HepG2 (cell line): ENCODE measurements at regions not wholly inside any gene's neighbourhood (a gene's known extent, or its start where the extent isn't known, plus 50 kb on each side); places are given as distances from the start of the nearest gene placed in this dataset.

Source experiments
- ATAC-seq: fragments of 200-7000 bp; cut with Tn5 transposase; 3 replicates; pipeline ENCODE4 v1.9.1; 2020; ENCODE audit warnings: mild to moderate bottlenecking, moderate library complexity
- BruUV-seq: library from RNA; stranded (reverse); fragments of 400-500 nt; replicated peaks from 2 replicates; lab custom pipeline; 2021; lab: Mats Ljungman, UMichigan
- CTCF ChIA-PET: fragments of 300-600 bp; formaldehyde crosslinking; extraction: SDS; loops from one replicate; lab custom pipeline; 2021; ENCODE audit warnings: low total read pairs, inconsistent platforms, low intra/inter-chr PET ratio; lab: Yijun Ruan, JAX
- POLR2A ChIA-PET: fragments of 350-600 bp; sonication (Branson Sonifier 250); formaldehyde crosslinking; loops from one replicate; lab custom pipeline; 2020; ENCODE audit warnings: antibody characterized with exemption, inconsistent platforms; lab: Yijun Ruan, JAX
- DNase-seq: peaks from one replicate; pipeline ENCODE4 v3.0.0-alpha.2; 2015; ENCODE audit warnings: low spot score
- FAIRE-seq: peaks from 3 replicates; lab custom pipeline; 2011; peaks lifted over from hg19 to GRCh38; lab: Jason Lieb, UNC
- H2AFZ ChIP-seq: one replicate; pipeline ENCODE4 v1.6.1; 2011; ENCODE audit warnings: low read length, inconsistent platforms
- H3K27ac ChIP-seq: fragments of 300-600 bp; 3 replicates; pipeline ENCODE4 v1.8.0; 2011; ENCODE audit warnings: mixed run types, mild to moderate bottlenecking, mixed read lengths, low read length, inconsistent platforms; ENCODE audit not compliant: insufficient read depth; ENCODE audit errors: extremely low read length
- H3K27me3 ChIP-seq, 2 experiments: fragments of 200-600 bp in 1 of 2; 2 replicates in 1 of 2; 3 replicates in 1 of 2; pipeline versions ENCODE4 v1.6.0 to v1.8.0; 2011; ENCODE audit warnings: low read length in 2 of 2, mild to moderate bottlenecking in 2 of 2, moderate library complexity in 2 of 2, inconsistent platforms in 1 of 2; ENCODE audit not compliant: insufficient read depth in 2 of 2, control insufficient read depth in 1 of 2
- H3K36me3 ChIP-seq, 2 experiments: fragments of 200-600 bp in 1 of 2; replicated peaks in 1 of 2; 2 replicates in 1 of 2; 3 replicates in 1 of 2; pipeline versions ENCODE4 v1.5.1 to v1.8.0; 2011; ENCODE audit warnings: low read length in 2 of 2, inconsistent platforms in 1 of 2; ENCODE audit not compliant: insufficient read depth in 2 of 2, control insufficient read depth in 1 of 2
- H3K4me1 ChIP-seq: 2 replicates; pipeline ENCODE4 v1.5.1; 2012; ENCODE audit warnings: low read length, inconsistent platforms; ENCODE audit not compliant: insufficient read depth
- H3K4me2 ChIP-seq: 2 replicates; pipeline ENCODE4 v1.6.0; 2011; ENCODE audit warnings: low read depth, low read length, inconsistent platforms
- H3K4me3 ChIP-seq, 3 experiments: fragments of 200-600 bp in 1 of 3; sonication (generic), shearing (Covaris generic) in 1 of 3; replicated peaks in 1 of 3; 2 replicates each; pipeline ENCODE4 v1.5.1; 2011 to 2016; ENCODE audit warnings: low read length in 3 of 3, inconsistent platforms in 2 of 3, low read depth in 2 of 3, mild to moderate bottlenecking in 2 of 3, control low read depth in 1 of 3, mixed read lengths in 1 of 3; ENCODE audit not compliant: insufficient read depth in 1 of 3
- H3K79me2 ChIP-seq: one replicate; pipeline ENCODE4 v1.6.1; 2011; ENCODE audit warnings: low read length, inconsistent platforms; ENCODE audit not compliant: insufficient read depth
- H3K9ac ChIP-seq: 2 replicates; pipeline ENCODE4 v1.6.0; 2011; ENCODE audit warnings: mild to moderate bottlenecking, low read depth, low read length, inconsistent platforms; ENCODE audit not compliant: insufficient read depth
- H3K9me3 ChIP-seq: 2 replicates; pipeline ENCODE4 v1.5.1; 2012; ENCODE audit warnings: mild to moderate bottlenecking, low read length
- H4K20me1 ChIP-seq: 2 replicates; pipeline ENCODE4 v1.6.0; 2011; ENCODE audit warnings: inconsistent platforms, mild to moderate bottlenecking, low read length, moderate library complexity; ENCODE audit not compliant: insufficient read depth
- ATF7-NPFF ChIP-seq: sonication (generic); formaldehyde crosslinking; IDR thresholded peaks from 2 replicates; pipeline ENCODE4 v1.8.1; 2023; ENCODE audit warnings: mild to moderate bottlenecking, low read depth, missing genetic modification reagents, moderate library complexity
- CBX2 ChIP-seq, 2 experiments: fragments of 200-600 bp in 1 of 2; sonication (generic); formaldehyde crosslinking in 1 of 2; IDR thresholded peaks; 2 replicates each; pipeline versions ENCODE4 v1.7.0 to v1.8.1; 2018 to 2022; ENCODE audit warnings: low read depth in 2 of 2, low read length in 1 of 2, mild to moderate bottlenecking in 1 of 2, missing genetic modification reagents in 1 of 2
- HNRNPLL ChIP-seq: fragments of 200-400 bp; formaldehyde crosslinking; IDR thresholded peaks from 2 replicates; pipeline ENCODE4 v1.6.1; 2017; ENCODE audit warnings: mild to moderate bottlenecking, low read depth, low read length; ENCODE audit not compliant: poor library complexity, severe bottlenecking
- LRRFIP1 ChIP-seq: sonication (generic); formaldehyde crosslinking; conservative IDR thresholded peaks from 2 replicates; pipeline ENCODE4 v1.4.0; 2020; ENCODE audit warnings: missing genetic modification reagents
- MAF1 ChIP-seq: sonication (generic); formaldehyde crosslinking; IDR thresholded peaks from 2 replicates; pipeline ENCODE4 v1.5.0; 2020; ENCODE audit warnings: missing genetic modification reagents, borderline replicate concordance
- MIXL1 ChIP-seq: IDR thresholded peaks from 2 replicates; pipeline ENCODE4 v1.6.1; 2016
- NR3C1 ChIP-seq: sonication (generic); formaldehyde crosslinking; IDR thresholded peaks from 2 replicates; pipeline ENCODE4 v1.4.0; 2020; ENCODE audit warnings: missing genetic modification reagents
- ZBTB38 ChIP-seq: sonication (generic); formaldehyde crosslinking; IDR thresholded peaks from 2 replicates; pipeline ENCODE4 v1.5.1; 2020; ENCODE audit warnings: mild to moderate bottlenecking, missing genetic modification reagents
- ZNF232 ChIP-seq: sonication (generic); formaldehyde crosslinking; IDR thresholded peaks from 2 replicates; pipeline ENCODE4 v1.4.0; 2020; ENCODE audit warnings: missing genetic modification reagents, borderline replicate concordance
- ZNF44 ChIP-seq: sonication (generic); formaldehyde crosslinking; IDR thresholded peaks from 2 replicates; pipeline ENCODE4 v1.5.1; 2020; ENCODE audit warnings: mild to moderate bottlenecking, missing genetic modification reagents
- ZNF547 ChIP-seq: sonication (generic); formaldehyde crosslinking; IDR thresholded peaks from 2 replicates; pipeline ENCODE4 v1.5.1; 2020; ENCODE audit warnings: mild to moderate bottlenecking, missing genetic modification reagents
- ZNF841 ChIP-seq: sonication (generic); formaldehyde crosslinking; IDR thresholded peaks from 2 replicates; pipeline ENCODE4 v1.8.1; 2023; ENCODE audit warnings: missing genetic modification reagents, borderline replicate concordance
- WGBS: methylation state at CpG from one replicate; pipeline ENCODE4 v1.1.6; 2017; ENCODE audit warnings: low lambda C conversion rate; 5-methylcytosine and 5-hydroxymethylcytosine counted together
- in situ Hi-C: cut with HindIII; loops from 2 replicates; pipeline ENCODE4 v1.10.0; 2017; ENCODE audit warnings: low pct_unique_long_range_greater_than_20kb; ENCODE audit not compliant: extremely low pct_ligation_motif_present
- intact Hi-C: fragments of 100-400 bp; cut with micrococcal nuclease; formaldehyde crosslinking; loops from one replicate; pipeline ENCODE4 v1.10.0; 2022; ENCODE audit not compliant: unreplicated experiment

- DNase-seq, result no peak
- 5% methylated on average over 1 of the region's 1 CpG for WGBS
These were observed 656.4 kb upstream of the CDH8 start for GRCh38 chr16:62692685-62693084.

More at GRCh38 chr16:62692685-62693084, 656.4 kb upstream of the CDH8 start:
- H3K4me2 ChIP-seq, result no peak overlapping the region
- no peaks in the 10 kb centered on the region for H3K36me3 ChIP-seq
- H3K9ac ChIP-seq, result no peak overlapping the region
- no peaks in the 10 kb centered on the region for H3K79me2 ChIP-seq
- no peaks in the 10 kb centered on the region for H3K4me1 ChIP-seq
- BruUV-seq, result no TSS peak
- H3K4me3 ChIP-seq, result no peak overlapping the region
- no peaks in the 10 kb centered on the region for H3K27me3 ChIP-seq
- H3K9me3 ChIP-seq, result peaks cover 91% of the 10 kb centered on the region
- ChIA-PET POLR2A (no interaction called here), CTCF (no interaction called here)
- H3K27ac ChIP-seq, result no peak overlapping the region
- no peak for FAIRE-seq
- no peaks in the 10 kb centered on the region for H4K20me1 ChIP-seq
- no peak for ATAC-seq
- TF ChIP-seq LRRFIP1 (CRISPR knock-in tag) (no peak), MAF1 (no peak), ATF7-NPFF (CRISPR knock-in tag) (no peak), ZNF44 (CRISPR knock-in tag) (no peak), MIXL1 (CRISPR knock-in tag) (no peak), ZBTB38 (CRISPR knock-in tag) (no peak), ZNF547 (CRISPR knock-in tag) (no peak), CBX2 (IDR thresholded peaks at IDR 0.05; ENCODE audit: low read depth, low read length) (no peak), CBX2 (CRISPR knock-in tag; IDR thresholded peaks at IDR 0.05; ENCODE audit: low read depth) (no peak), ZNF841 (CRISPR knock-in tag) (no peak), ZNF232 (CRISPR knock-in tag) (no peak), NR3C1 (CRISPR knock-in tag) (no peak), HNRNPLL (no peak)
- no peak overlapping the region for H2AFZ ChIP-seq
- in situ Hi-C loops (no loop called here), intact Hi-C loops (no loop called here)
